Heart left ventricle (tissue), 13 donors: ENCODE measurements at regions not wholly inside any gene's neighbourhood (a gene's known extent, or its start where the extent isn't known, plus 50 kb on each side); places are given as distances from the start of the nearest gene placed in this dataset.

Source experiments
- POLR2A ChIP-seq, 2 donors: fragments of 450-650 bp; IDR thresholded peaks; one replicate each; pipeline ENCODE4 v1.6.1; 2017; ENCODE audit warnings: antibody characterized with exemption in 2 of 2, mild to moderate bottlenecking in 2 of 2, moderate library complexity in 2 of 2
- TF ChIP-seq, protein P1 (sequence below), 12 donors: fragments of 200-600 bp; sonication (generic) in 4 of 12; IDR thresholded peaks; one replicate each; pipeline versions ENCODE4 v1.5.0 to v1.8.0; 2018 to 2022; ENCODE audit warnings: antibody characterized with exemption in 12 of 12, mild to moderate bottlenecking in 5 of 12
- donor health status: ischemic (EF 13 %, LVEDD 7.1; RV severe dilation, severe dysfunction).
- donor health status: DM: no; HTN: yes; CAD: no.
- donor health status: DM: no; HTN: no; CAD: no.
- donor health status: ischemic (EF 25% LVEDD 6.9; RV normal size, moderate dysfunction).
- donor health status: ischemic (EF 25% LVEDD 5.7; RV mildly dilated, moderate dysfunction).
- donor health status: ischemic (EF 35%, LVEDD 5.7; RV mildly dilated, moderate dysfunction).
- donor health status: nonischemic (EF 11% LVEDD 7.7; RV severe dilation, severe dysfunction).
- donor health status: DM: yes; HTN: yes; CAD: no.
- donor health status: PGD.
- donor health status: ischemic (EF 29% LVEDD 5.4; RV normal size, mild dysfunction).
- donor health status: nonischemic (EF 23%, LVEDD 6.1; RV moderate dilation, normal function).

DNA sequence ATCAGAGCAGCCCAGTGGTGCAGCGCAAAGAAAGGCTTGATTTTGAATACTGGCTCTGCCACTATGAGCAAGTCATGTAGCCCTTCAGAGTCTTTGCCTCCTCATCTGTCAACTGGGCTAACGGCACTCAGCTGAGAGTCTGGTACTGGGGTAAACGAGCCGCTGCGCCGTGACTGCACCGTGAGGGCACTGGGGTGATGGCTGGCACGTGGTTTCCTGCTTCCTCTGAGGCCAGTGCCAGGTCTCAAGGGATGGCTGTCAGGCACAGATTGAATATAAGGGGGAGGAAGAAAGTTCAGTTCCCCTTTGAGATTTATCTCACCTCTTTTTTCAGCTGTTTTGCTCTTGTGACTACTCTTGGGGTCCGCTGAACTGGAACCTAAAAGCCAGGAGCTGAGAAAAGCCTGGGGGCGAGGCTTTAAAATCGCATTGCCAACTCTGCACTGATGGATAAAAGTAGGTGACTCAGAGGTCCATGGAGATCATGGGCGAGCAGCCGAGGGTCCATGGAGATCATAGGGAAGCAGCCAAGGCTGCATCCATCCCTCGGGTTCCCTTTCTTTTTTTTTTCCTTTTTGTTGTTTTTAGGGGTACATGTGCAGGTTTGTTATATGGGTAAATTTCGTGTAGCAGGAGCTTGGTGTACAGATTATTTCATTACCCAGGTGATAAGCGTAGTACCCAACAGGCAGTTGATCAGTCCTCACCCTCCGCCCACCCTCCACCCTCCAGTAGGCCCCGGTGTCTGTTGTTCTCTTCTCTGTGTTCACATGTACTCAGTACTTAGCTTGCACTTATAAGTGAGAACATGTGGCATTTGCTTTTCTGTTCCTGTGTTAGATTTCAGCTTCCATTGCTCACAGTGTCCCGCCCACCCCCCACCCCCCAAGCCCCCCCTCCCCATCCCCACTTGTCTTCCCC is 114.3 kb downstream of the SPP2 start:
- TF ChIP-seq, protein P1, sequence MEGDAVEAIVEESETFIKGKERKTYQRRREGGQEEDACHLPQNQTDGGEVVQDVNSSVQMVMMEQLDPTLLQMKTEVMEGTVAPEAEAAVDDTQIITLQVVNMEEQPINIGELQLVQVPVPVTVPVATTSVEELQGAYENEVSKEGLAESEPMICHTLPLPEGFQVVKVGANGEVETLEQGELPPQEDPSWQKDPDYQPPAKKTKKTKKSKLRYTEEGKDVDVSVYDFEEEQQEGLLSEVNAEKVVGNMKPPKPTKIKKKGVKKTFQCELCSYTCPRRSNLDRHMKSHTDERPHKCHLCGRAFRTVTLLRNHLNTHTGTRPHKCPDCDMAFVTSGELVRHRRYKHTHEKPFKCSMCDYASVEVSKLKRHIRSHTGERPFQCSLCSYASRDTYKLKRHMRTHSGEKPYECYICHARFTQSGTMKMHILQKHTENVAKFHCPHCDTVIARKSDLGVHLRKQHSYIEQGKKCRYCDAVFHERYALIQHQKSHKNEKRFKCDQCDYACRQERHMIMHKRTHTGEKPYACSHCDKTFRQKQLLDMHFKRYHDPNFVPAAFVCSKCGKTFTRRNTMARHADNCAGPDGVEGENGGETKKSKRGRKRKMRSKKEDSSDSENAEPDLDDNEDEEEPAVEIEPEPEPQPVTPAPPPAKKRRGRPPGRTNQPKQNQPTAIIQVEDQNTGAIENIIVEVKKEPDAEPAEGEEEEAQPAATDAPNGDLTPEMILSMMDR (IDR thresholded peaks at IDR 0.05) = no peak
- TF ChIP-seq POLR2A (IDR thresholded peaks at IDR 0.05) = no peak
